SK-N-MC (cell line): ENCODE measurements at regions not wholly inside any gene's neighbourhood (a gene's known extent, or its start where the extent isn't known, plus 50 kb on each side); places are given as distances from the start of the nearest gene placed in this dataset.

Source experiments
- DNase-seq: peaks from one replicate; pipeline ENCODE4 v3.0.0-alpha.2; 2011; ENCODE audit warnings: low read depth, low spot score
- H3K27ac ChIP-seq: fragments of 200-600 bp; sonication (generic); 2 replicates; pipeline ENCODE4 v1.5.1; 2016; ENCODE audit warnings: mixed run types
- H3K36me3 ChIP-seq: fragments of 200-600 bp; sonication (generic); 2 replicates; pipeline ENCODE4 v1.6.1; 2017; ENCODE audit warnings: antibody characterized with exemption, low read length, mixed read lengths; ENCODE audit not compliant: insufficient read depth
- H3K4me3 ChIP-seq: fragments of 200-600 bp; sonication (generic); 2 replicates; pipeline ENCODE4 v1.5.1; 2016
- H3K9ac ChIP-seq: fragments of 200-600 bp; sonication (generic); 2 replicates; pipeline ENCODE4 v1.8.0; 2017; ENCODE audit warnings: mixed run types, mixed read lengths; ENCODE audit not compliant: insufficient read length
- H3K9me3 ChIP-seq: fragments of 200-600 bp; sonication (generic); 2 replicates; pipeline ENCODE4 v1.6.1; 2017; ENCODE audit warnings: low read depth, mild to moderate bottlenecking, antibody characterized with exemption, low read length, moderate library complexity, mixed read lengths
- EZH2 ChIP-seq: fragments of 200-600 bp; sonication (generic); IDR thresholded peaks from one replicate; pipeline ENCODE4 v1.6.1; 2017; ENCODE audit warnings: antibody characterized with exemption
- FOXP2 ChIP-seq: optimal IDR thresholded peaks from 2 replicates; pipeline ENCODE3; 2011; ENCODE audit warnings: mild to moderate bottlenecking, moderate library complexity; ENCODE audit not compliant: insufficient read depth; ENCODE audit errors: extremely low read length, control extremely low read depth
- POLR2AphosphoS5 ChIP-seq: IDR thresholded peaks from 2 replicates; pipeline ENCODE4 v1.6.1; 2012; ENCODE audit warnings: mild to moderate bottlenecking, low read depth, low read length, borderline replicate concordance

- H3K27ac ChIP-seq = no peak overlapping the region
- no peak overlapping the region for H3K4me3 ChIP-seq
- DNase-seq = no peak
- TF ChIP-seq FOXP2 (no peak), POLR2AphosphoS5 (no peak), EZH2 (no peak)
- H3K9me3 ChIP-seq = no peaks in the 10 kb centered on the region
- no peak overlapping the region for H3K9ac ChIP-seq
- H3K36me3 ChIP-seq = no peaks in the 10 kb centered on the region
Observed at GRCh38 chr7:136086712-136087111, 109.6 kb upstream of the MTPN start.

GRCh38 chr7:136079934-136080333, 102.8 kb upstream of the MTPN start:
- DNase-seq = no peak
- Histone ChIP-seq H3K4me3 (no peak overlapping the region), H3K9me3 (no peaks in the 10 kb centered on the region), H3K36me3 (no peaks in the 10 kb centered on the region), H3K9ac (no peak overlapping the region), H3K27ac (no peak overlapping the region)
- TF ChIP-seq EZH2 (no peak), POLR2AphosphoS5 (no peak), FOXP2 (no peak)

- no peak for TF ChIP-seq POLR2AphosphoS5
- TF ChIP-seq EZH2 = no peak
- TF ChIP-seq FOXP2 = no peak
- no peaks in the 10 kb centered on the region for H3K36me3 ChIP-seq
- H3K9ac ChIP-seq = no peak overlapping the region
- H3K4me3 ChIP-seq = no peak overlapping the region
- no peak overlapping the region for H3K27ac ChIP-seq
- DNase-seq = no peak
- H3K9me3 ChIP-seq = no peaks in the 10 kb centered on the region
Observed at GRCh38 chr7:136079478-136079892, 102.3 kb upstream of the MTPN start.

- no peak for TF ChIP-seq FOXP2
- TF ChIP-seq POLR2AphosphoS5 = no peak
- no peak for TF ChIP-seq EZH2
- Histone ChIP-seq H3K9ac (no peak overlapping the region), H3K36me3 (no peaks in the 10 kb centered on the region), H3K9me3 (no peaks in the 10 kb centered on the region), H3K27ac (no peak overlapping the region), H3K4me3 (no peak overlapping the region)
- no peak for DNase-seq
Observed at GRCh38 chr7:136079066-136079465, 101.9 kb upstream of the MTPN start.

- H3K4me3 ChIP-seq = no peak overlapping the region
- TF ChIP-seq FOXP2 (no peak), EZH2 (no peak), POLR2AphosphoS5 (no peak)
- H3K36me3 ChIP-seq = no peaks in the 10 kb centered on the region
- no peaks in the 10 kb centered on the region for H3K9me3 ChIP-seq
- no peak for DNase-seq
- H3K9ac ChIP-seq = no peak overlapping the region
- no peak overlapping the region for H3K27ac ChIP-seq
Observed at GRCh38 chr7:136078630-136079029, 101.5 kb upstream of the MTPN start.

- no peak overlapping the region for H3K27ac ChIP-seq
- H3K9me3 ChIP-seq = no peaks in the 10 kb centered on the region
- no peaks in the 10 kb centered on the region for H3K36me3 ChIP-seq
- no peak for DNase-seq
- no peak for TF ChIP-seq POLR2AphosphoS5
- TF ChIP-seq FOXP2 = no peak
- no peak for TF ChIP-seq EZH2
- no peak overlapping the region for H3K9ac ChIP-seq
- H3K4me3 ChIP-seq = no peak overlapping the region
Observed at GRCh38 chr7:136076954-136077353, 99.8 kb upstream of the MTPN start.

- TF ChIP-seq EZH2 (no peak), FOXP2 (no peak), POLR2AphosphoS5 (no peak)
Observed at GRCh38 chr7:136074843-136075242, 97.7 kb upstream of the MTPN start.

GRCh38 chr7:136072447-136072846, 95.3 kb upstream of the MTPN start:
- no peaks in the 10 kb centered on the region for H3K36me3 ChIP-seq
- no peak overlapping the region for H3K27ac ChIP-seq
- no peaks in the 10 kb centered on the region for H3K9me3 ChIP-seq
- TF ChIP-seq FOXP2 (no peak), EZH2 (no peak), POLR2AphosphoS5 (no peak)
- DNase-seq = no peak
- no peak overlapping the region for H3K9ac ChIP-seq
- H3K4me3 ChIP-seq = no peak overlapping the region

More at GRCh38 chr7:136074843-136075242, 97.7 kb upstream of the MTPN start:
- no peak overlapping the region for H3K9ac ChIP-seq
- H3K9me3 ChIP-seq = no peaks in the 10 kb centered on the region
- H3K4me3 ChIP-seq = no peak overlapping the region
- H3K36me3 ChIP-seq = no peaks in the 10 kb centered on the region
- no peak for DNase-seq
- no peak overlapping the region for H3K27ac ChIP-seq
